Fibroblast of lung (primary cell): ENCODE measurements at regions not wholly inside any gene's neighbourhood (a gene's known extent, or its start where the extent isn't known, plus 50 kb on each side); places are given as distances from the start of the nearest gene placed in this dataset.

Experiments used
- DNase-seq, 2 donors: peaks; one replicate each; pipeline versions ENCODE4 v3.0.0 to v3.0.0-alpha.2; 2010; ENCODE audit warnings: low read depth in 2 of 2
- H2AFZ ChIP-seq: 2 replicates; pipeline ENCODE4 v1.5.1; 2012; ENCODE audit warnings: low read length, control low read depth, inconsistent platforms
- H3K27ac ChIP-seq: 2 replicates; pipeline ENCODE4 v1.5.1; 2011; ENCODE audit warnings: low read length, control low read depth; ENCODE audit not compliant: insufficient read depth
- H3K27me3 ChIP-seq: 2 replicates; pipeline ENCODE4 v1.5.1; 2011; ENCODE audit warnings: mild to moderate bottlenecking, low read length; ENCODE audit not compliant: control insufficient read depth, insufficient read depth
- H3K36me3 ChIP-seq: 2 replicates; pipeline ENCODE4 v1.5.1; 2011; ENCODE audit warnings: low read length; ENCODE audit not compliant: control insufficient read depth, insufficient read depth
- H3K4me1 ChIP-seq: 2 replicates; pipeline ENCODE4 v1.5.1; 2011; ENCODE audit warnings: low read length; ENCODE audit not compliant: control insufficient read depth, insufficient read depth; ENCODE audit errors: extremely low read depth
- H3K4me2 ChIP-seq: 2 replicates; pipeline ENCODE4 v1.5.1; 2011; ENCODE audit warnings: low read length, control low read depth; ENCODE audit not compliant: insufficient read depth; ENCODE audit errors: extremely low read depth
- H3K4me3 ChIP-seq, 4 experiments: fragments of 200-600 bp in 1 of 4; sonication (generic) in 1 of 4; replicated peaks in 1 of 4; 2 replicates each; pipeline ENCODE4 v1.5.1; 2011 to 2016; ENCODE audit warnings: low read length in 4 of 4, low read depth in 3 of 4, mild to moderate bottlenecking in 3 of 4, control low read depth in 2 of 4, inconsistent platforms in 1 of 4, mixed read lengths in 1 of 4; ENCODE audit not compliant: insufficient read depth in 1 of 4; ENCODE audit errors: control extremely low read depth in 1 of 4
- H3K79me2 ChIP-seq: 2 replicates; pipeline ENCODE4 v1.5.1; 2012; ENCODE audit warnings: mild to moderate bottlenecking, low read length, inconsistent platforms; ENCODE audit not compliant: control insufficient read depth, insufficient read depth
- H3K9ac ChIP-seq: 2 replicates; pipeline ENCODE4 v1.5.1; 2011; ENCODE audit warnings: mild to moderate bottlenecking, low read length, control low read depth; ENCODE audit not compliant: insufficient read depth
- H3K9me3 ChIP-seq: 2 replicates; pipeline ENCODE4 v1.5.1; 2012; ENCODE audit warnings: low read depth, low read length; ENCODE audit not compliant: control insufficient read depth, insufficient read depth
- H4K20me1 ChIP-seq: 2 replicates; pipeline ENCODE4 v1.5.1; 2011; ENCODE audit warnings: low read length; ENCODE audit not compliant: control insufficient read depth, insufficient read depth; ENCODE audit errors: extremely low read depth
- CTCF ChIP-seq, 2 donors: IDR thresholded peaks in 1 of 2; conservative IDR thresholded peaks in 1 of 2; 1 replicate in 1 of 2; 2 replicates in 1 of 2; pipeline ENCODE4 v1.5.1; 2011 to 2012; ENCODE audit warnings: low read length in 2 of 2, control low read depth in 1 of 2, inconsistent platforms in 1 of 2, low read depth in 1 of 2, mild to moderate bottlenecking in 1 of 2
- EZH2 ChIP-seq: IDR thresholded peaks from 2 replicates; pipeline ENCODE4 v1.5.1; 2012; ENCODE audit warnings: low read length, control low read depth, mild to moderate bottlenecking; ENCODE audit errors: missing control alignments

- no peak overlapping the region for H3K27ac ChIP-seq
- no peaks in the 10 kb centered on the region for H3K4me1 ChIP-seq
- no peak overlapping the region for H3K4me3 ChIP-seq
- no peak overlapping the region for H3K4me2 ChIP-seq
- TF ChIP-seq CTCF (conservative IDR thresholded peaks at IDR 0.05 in 1 of 2, IDR thresholded peaks at IDR 0.05 in 1 of 2; ENCODE audit: low read depth in 1 of 2, low read length in 2 of 2) (no peak), EZH2 (no peak)
- H3K36me3 ChIP-seq: no peaks in the 10 kb centered on the region
- H2AFZ ChIP-seq: no peak overlapping the region
- H3K27me3 ChIP-seq: no peaks in the 10 kb centered on the region
- no peak overlapping the region for H3K9ac ChIP-seq
- H3K9me3 ChIP-seq: no peaks in the 10 kb centered on the region
- no peaks in the 10 kb centered on the region for H4K20me1 ChIP-seq
- H3K79me2 ChIP-seq: no peaks in the 10 kb centered on the region
- no peak for DNase-seq
These were observed 162.7 kb downstream of the DRD1 start for GRCh38 chr5:175281257-175281656.

GRCh38 chr5:175279506-175279905 is 164.5 kb downstream of the DRD1 start:
- H3K4me2 ChIP-seq: no peak overlapping the region
- no peak overlapping the region for H3K27ac ChIP-seq
- DNase-seq: no peak
- no peaks in the 10 kb centered on the region for H3K36me3 ChIP-seq
- no peak overlapping the region for H3K9ac ChIP-seq
- H3K4me3 ChIP-seq: no peak overlapping the region
- no peaks in the 10 kb centered on the region for H3K79me2 ChIP-seq
- no peaks in the 10 kb centered on the region for H4K20me1 ChIP-seq
- H3K4me1 ChIP-seq: no peaks in the 10 kb centered on the region
- H3K27me3 ChIP-seq: no peaks in the 10 kb centered on the region
- TF ChIP-seq EZH2: no peak
- TF ChIP-seq CTCF (conservative IDR thresholded peaks at IDR 0.05 in 1 of 2, IDR thresholded peaks at IDR 0.05 in 1 of 2; ENCODE audit: low read depth in 1 of 2, low read length in 2 of 2): no peak
- no peaks in the 10 kb centered on the region for H3K9me3 ChIP-seq
- H2AFZ ChIP-seq: no peak overlapping the region

- H3K9ac ChIP-seq: no peak overlapping the region
- DNase-seq: no peak
- H3K27me3 ChIP-seq: no peaks in the 10 kb centered on the region
- H3K4me2 ChIP-seq: no peak overlapping the region
- no peak overlapping the region for H2AFZ ChIP-seq
- TF ChIP-seq EZH2 (no peak), CTCF (conservative IDR thresholded peaks at IDR 0.05 in 1 of 2, IDR thresholded peaks at IDR 0.05 in 1 of 2; ENCODE audit: low read depth in 1 of 2, low read length in 2 of 2) (no peak)
- H3K79me2 ChIP-seq: no peaks in the 10 kb centered on the region
- H3K27ac ChIP-seq: no peak overlapping the region
- H4K20me1 ChIP-seq: no peaks in the 10 kb centered on the region
- H3K4me3 ChIP-seq: no peak overlapping the region
- no peaks in the 10 kb centered on the region for H3K4me1 ChIP-seq
- no peaks in the 10 kb centered on the region for H3K9me3 ChIP-seq
- no peaks in the 10 kb centered on the region for H3K36me3 ChIP-seq
These were observed 168.2 kb downstream of the DRD1 start for GRCh38 chr5:175275748-175276147.
